GM06990 (cell line): ENCODE measurements at regions not wholly inside any gene's neighbourhood (a gene's known extent, or its start where the extent isn't known, plus 50 kb on each side); places are given as distances from the start of the nearest gene placed in this dataset.
A peak's percentile ranks its signal among the peaks of the same experiment; 100 is the strongest.

Experiments
- DNase-seq: peaks from one replicate; pipeline ENCODE4 v3.0.0-alpha.2; 2011; ENCODE audit not compliant: insufficient read length; ENCODE audit errors: extremely low read depth
- H3K27me3 ChIP-seq: replicated peaks from 2 replicates; pipeline ENCODE4 v1.6.0; 2011; ENCODE audit warnings: low read length; ENCODE audit not compliant: control insufficient read depth, insufficient read depth
- H3K36me3 ChIP-seq: 2 replicates; pipeline ENCODE4 v1.5.1; 2011; ENCODE audit warnings: low read length; ENCODE audit not compliant: control insufficient read depth, insufficient read depth
- H3K4me3 ChIP-seq: replicated peaks from 2 replicates; pipeline ENCODE4 v1.5.1; 2011; ENCODE audit warnings: low read depth, mild to moderate bottlenecking, control low read depth, low read length
- TF ChIP-seq, protein P1 (sequence below): IDR thresholded peaks from 2 replicates; pipeline ENCODE4 v1.5.1; 2011; ENCODE audit warnings: low read length, control low read depth, mild to moderate bottlenecking, inconsistent platforms; ENCODE audit not compliant: insufficient read depth, poor library complexity, severe bottlenecking

DNA sequence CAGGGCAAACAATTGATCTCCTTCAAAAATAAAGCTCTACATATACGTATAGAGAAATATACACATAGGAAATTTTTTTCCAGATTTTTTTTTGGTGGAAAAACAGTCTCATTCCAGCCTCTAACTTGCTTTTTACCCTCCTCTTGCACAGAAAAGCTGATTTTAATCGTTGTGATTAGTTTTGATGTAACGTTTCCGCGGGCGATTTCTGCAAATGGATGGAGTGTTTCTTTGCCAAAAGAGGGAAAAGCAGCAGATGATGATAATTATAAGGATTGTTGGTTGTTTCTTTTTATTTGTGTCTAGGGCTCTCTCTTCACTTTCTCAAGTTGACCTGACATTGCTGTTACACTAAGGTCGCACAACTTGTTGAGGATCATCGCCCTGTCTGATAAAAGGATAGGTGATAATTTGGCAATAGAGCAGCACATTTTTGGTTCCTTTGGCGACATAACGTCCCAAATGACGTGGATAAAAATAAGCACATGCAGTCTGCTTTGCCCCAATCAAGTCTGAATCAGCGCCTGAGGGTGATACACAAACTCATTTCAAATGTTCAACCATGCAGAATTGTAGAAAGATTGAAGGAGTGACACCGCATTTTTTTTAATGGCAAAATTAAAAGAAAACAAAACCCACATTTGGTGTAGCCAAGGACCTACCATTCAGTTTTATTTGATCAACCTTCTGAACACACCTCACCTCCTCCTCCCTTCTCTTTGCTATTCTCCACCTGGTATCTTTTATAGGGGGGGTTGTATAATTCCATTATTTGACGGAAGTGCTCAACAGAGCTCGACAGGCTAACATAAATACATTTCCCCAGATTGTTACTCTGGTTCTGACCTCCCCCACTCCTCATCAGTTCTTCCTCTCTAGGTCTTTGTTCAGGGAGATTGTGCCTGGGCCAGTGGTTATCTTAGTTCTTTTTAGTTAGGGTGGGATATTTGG is 109.6 kb upstream of the KCTD1 start:
- no peaks in the 10 kb centered on the region for H3K36me3 ChIP-seq
- no peak for DNase-seq
- TF ChIP-seq, protein P1, sequence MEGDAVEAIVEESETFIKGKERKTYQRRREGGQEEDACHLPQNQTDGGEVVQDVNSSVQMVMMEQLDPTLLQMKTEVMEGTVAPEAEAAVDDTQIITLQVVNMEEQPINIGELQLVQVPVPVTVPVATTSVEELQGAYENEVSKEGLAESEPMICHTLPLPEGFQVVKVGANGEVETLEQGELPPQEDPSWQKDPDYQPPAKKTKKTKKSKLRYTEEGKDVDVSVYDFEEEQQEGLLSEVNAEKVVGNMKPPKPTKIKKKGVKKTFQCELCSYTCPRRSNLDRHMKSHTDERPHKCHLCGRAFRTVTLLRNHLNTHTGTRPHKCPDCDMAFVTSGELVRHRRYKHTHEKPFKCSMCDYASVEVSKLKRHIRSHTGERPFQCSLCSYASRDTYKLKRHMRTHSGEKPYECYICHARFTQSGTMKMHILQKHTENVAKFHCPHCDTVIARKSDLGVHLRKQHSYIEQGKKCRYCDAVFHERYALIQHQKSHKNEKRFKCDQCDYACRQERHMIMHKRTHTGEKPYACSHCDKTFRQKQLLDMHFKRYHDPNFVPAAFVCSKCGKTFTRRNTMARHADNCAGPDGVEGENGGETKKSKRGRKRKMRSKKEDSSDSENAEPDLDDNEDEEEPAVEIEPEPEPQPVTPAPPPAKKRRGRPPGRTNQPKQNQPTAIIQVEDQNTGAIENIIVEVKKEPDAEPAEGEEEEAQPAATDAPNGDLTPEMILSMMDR = no peak
- peaks cover 1% of the 10 kb centered on the region; the same call in 1 of the 2 replicates for H3K27me3 ChIP-seq
- H3K4me3 ChIP-seq = peak overlapping the region; percentile 62

DNA sequence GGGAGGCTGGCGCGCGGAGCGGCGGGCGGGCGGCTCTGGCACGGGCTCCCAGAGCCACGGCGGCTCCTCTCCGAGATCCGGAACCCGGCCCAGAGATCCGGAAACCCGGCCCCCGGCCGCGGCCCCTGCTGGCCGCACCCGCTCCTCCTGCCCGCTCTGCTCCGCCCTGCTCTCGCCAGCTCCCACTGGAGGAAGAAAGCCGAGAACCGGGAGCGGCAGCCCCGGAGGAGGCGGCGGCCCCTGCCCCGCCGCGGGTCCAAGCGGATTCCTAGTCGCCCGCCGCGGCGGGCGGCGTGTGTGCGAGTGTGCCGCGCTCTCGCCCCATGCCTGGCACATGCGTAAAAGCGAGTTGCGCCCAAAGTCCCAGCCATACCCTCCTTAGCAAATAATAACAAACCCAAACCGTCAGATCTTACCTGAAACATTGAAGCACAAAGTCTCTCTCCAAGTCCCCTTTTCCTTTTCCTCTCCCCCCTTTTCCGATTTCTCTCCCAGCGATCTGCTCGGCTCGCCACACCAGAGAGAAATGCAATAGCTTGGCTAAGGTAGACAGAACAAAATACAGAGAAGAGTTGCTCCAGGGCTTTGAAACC is 108.7 kb upstream of the KCTD1 start:
- TF ChIP-seq, protein P1 = peak; percentile 19
- H3K36me3 ChIP-seq = no peaks in the 10 kb centered on the region
- peaks cover 1% of the 10 kb centered on the region; the same call in 1 of the 2 replicates for H3K27me3 ChIP-seq
- peak; percentile 41 for DNase-seq
- H3K4me3 ChIP-seq = peak overlapping the region; percentile 62

DNA sequence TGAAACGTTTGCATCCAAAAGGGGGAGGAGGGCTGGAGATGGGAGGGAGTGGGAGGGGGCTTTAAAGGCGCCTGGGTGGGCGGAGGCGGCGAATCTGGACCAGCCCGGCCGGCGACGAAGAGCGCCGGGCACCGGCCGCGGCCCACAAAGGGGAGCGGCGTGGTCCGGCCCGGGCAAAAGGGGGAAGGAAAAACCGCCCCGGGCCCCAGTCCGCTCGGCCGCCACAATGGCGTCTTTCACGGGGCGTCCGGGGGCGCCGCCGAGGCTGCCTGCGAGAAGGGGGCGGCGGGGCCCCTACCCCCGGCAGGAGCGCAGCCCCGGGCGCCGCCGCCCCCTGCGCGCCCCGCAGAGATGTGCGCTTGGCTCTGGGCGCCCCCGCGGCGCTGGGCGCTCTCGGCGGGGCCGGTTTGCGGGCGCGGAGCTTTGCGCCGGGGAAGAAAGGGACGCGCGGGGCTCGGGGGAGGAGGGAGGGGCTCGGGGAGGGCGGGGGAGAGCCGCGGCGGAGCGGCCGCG is 108.1 kb upstream of the KCTD1 start:
- DNase-seq = no peak
- Histone ChIP-seq H3K4me3 (peak overlapping the region; percentile 62), H3K27me3 (peaks cover 1% of the 10 kb centered on the region; the same call in 1 of the 2 replicates), H3K36me3 (no peaks in the 10 kb centered on the region)
- TF ChIP-seq, protein P1 = no peak

DNA sequence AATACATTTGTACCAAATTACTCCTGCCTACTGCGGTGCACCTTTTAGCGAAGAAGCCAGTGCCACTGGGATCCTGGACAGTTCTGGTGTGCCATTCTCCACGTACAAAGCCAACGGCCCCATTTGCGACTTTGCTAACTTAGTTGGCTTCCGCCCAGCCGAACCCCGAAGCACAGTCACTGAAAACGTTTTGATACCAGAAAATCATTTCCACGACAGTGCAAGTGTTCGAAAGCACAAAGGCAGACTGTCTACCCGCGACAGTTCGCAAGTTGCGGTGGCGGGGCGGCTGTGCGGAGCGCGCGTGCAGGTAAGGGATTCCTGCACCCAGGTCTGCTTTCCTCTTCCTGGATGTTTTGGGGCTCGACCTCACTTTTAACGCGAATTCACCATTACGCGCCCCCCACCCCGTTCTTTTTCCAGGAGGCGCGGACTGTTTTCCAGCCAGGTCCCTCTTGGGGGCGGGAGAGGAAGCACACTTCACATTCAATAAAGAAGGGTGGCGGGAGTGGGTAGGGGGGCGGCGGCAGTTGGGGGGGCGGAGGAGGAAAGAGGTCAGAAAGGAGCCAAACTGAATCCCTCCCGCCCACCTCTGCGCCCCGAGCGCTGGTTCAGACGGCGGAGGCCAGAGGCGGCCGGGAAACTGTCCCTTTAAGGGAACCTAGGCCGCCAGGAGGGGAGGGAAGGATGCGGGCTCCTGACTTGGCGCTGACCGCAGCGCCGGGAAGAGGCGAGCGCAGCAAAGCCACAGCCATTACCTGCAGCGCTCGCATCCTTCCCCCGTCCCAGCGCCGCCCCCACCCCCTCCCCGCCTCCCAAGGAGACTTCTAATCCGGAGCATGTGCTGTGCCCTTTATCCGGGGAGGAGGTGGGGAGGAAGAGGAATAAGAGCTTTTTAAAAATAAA is 107.4 kb upstream of the KCTD1 start:
- Histone ChIP-seq H3K4me3 (peak overlapping the region; percentile 62), H3K27me3 (peaks cover 1% of the 10 kb centered on the region; the same call in 1 of the 2 replicates), H3K36me3 (no peaks in the 10 kb centered on the region)
- TF ChIP-seq, protein P1 = no peak
- DNase-seq = no peak

DNA sequence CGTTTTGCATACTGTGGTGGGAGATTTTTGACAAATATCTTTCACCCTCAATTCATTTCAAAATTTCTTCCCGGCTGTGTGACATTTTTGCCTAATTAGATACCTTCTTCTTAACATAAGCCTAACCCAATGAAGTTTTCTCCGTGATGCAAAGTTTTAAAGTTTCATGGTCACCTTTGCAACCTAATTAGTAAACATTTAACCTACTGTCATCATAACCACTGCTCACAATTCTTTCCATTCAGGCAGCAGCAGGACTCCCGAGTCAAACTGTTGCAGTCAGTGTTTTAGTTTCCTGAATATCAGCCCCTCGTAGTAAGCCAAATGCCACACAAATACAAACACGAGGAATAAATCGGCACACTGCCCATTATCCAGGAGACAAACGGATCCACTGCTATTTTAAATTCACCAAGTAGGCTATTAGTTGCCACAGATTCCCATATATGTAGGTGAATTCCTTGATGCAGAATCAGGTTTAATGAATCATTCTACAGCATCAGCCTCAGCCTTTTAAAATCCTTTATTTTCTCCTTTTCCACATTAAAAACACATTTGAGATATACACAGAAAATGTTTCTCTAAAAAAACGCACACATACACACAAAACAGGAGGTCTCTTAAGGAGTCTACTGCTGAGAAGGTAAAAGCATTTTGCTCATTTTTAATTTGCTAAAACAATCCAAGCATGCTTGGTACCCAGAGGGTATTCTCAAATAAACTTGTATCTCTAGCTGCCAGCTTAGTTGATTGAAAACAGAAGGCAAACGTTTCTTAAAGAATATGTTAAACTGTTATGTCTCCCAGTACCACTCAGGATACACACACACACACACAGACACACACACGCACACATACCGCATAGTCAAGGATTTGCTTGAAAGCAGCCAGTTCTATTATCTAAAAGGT is 106.5 kb upstream of the KCTD1 start:
- Histone ChIP-seq H3K4me3 (no peak overlapping the region), H3K27me3 (peaks cover 1% of the 10 kb centered on the region; the same call in 1 of the 2 replicates), H3K36me3 (no peaks in the 10 kb centered on the region)
- TF ChIP-seq, protein P1 = no peak
- no peak for DNase-seq
